SJCRH30 (cell line): ENCODE measurements at regions not wholly inside any gene's neighbourhood (a gene's known extent, or its start where the extent isn't known, plus 50 kb on each side); places are given as distances from the start of the nearest gene placed in this dataset.

Experiments used
- DNase-seq, 2 experiments: peaks; one replicate each; pipeline ENCODE4 v3.0.0-alpha.2; 2015 to 2020
- H3K27ac ChIP-seq: fragments of 250-450 bp; sonication (Bioruptor Pico); 2 replicates; pipeline ENCODE4 v1.5.1; 2020; ENCODE audit warnings: mild to moderate bottlenecking, moderate library complexity
- H3K27me3 ChIP-seq: fragments of 250-450 bp; sonication (Bioruptor Pico); 2 replicates; pipeline ENCODE4 v1.5.1; 2020; ENCODE audit warnings: mild to moderate bottlenecking, moderate library complexity
- H3K36me3 ChIP-seq: fragments of 250-450 bp; sonication (Bioruptor Pico); 2 replicates; pipeline ENCODE4 v1.5.1; 2020; ENCODE audit warnings: mild to moderate bottlenecking, moderate library complexity
- H3K4me1 ChIP-seq: fragments of 250-450 bp; sonication (Bioruptor Pico); 2 replicates; pipeline ENCODE4 v1.5.1; 2020; ENCODE audit warnings: mild to moderate bottlenecking, moderate library complexity
- H3K4me3 ChIP-seq: fragments of 250-450 bp; sonication (Bioruptor Pico); 2 replicates; pipeline ENCODE4 v1.5.1; 2020; ENCODE audit warnings: mild to moderate bottlenecking, moderate library complexity
- H3K9me3 ChIP-seq: fragments of 250-450 bp; sonication (Bioruptor Pico); replicated peaks from 2 replicates; pipeline ENCODE4 v1.5.1; 2020; ENCODE audit warnings: mild to moderate bottlenecking, moderate library complexity

GRCh38 chrX:80602036-80602860 is 182.0 kb downstream of the TENT5D start:
- H3K4me3 ChIP-seq, result no peak overlapping the region
- no peaks in the 10 kb centered on the region for H3K27me3 ChIP-seq
- H3K4me1 ChIP-seq, result no peaks in the 10 kb centered on the region
- H3K27ac ChIP-seq, result no peak overlapping the region
- H3K36me3 ChIP-seq, result no peaks in the 10 kb centered on the region
- no peak for DNase-seq
- H3K9me3 ChIP-seq, result no peaks in the 10 kb centered on the region
